NOMO-1 (cell line): ENCODE measurements at regions not wholly inside any gene's neighbourhood (a gene's known extent, or its start where the extent isn't known, plus 50 kb on each side); places are given as distances from the start of the nearest gene placed in this dataset.
"Not testable (repeated sequence)": the region's sequence is repeated elsewhere in the genome, so short reads cannot be mapped to it uniquely, and the experiment has no call there.

Experiments
- DNase-seq, 2 experiments: peaks; one replicate each; lab custom pipeline; 2025; ENCODE audit not compliant: unreplicated experiment in 2 of 2; lab: John Stamatoyannopoulos, UW

- no peak for DNase-seq
Observed at GRCh38 chr4:126183206-126183605, 868.5 kb downstream of the FAT4 start.

- DNase-seq, result no peak
Observed at GRCh38 chr4:126191536-126191935, 876.8 kb downstream of the FAT4 start.

- no peak for DNase-seq
Observed at GRCh38 chr4:126192506-126192905, 877.8 kb downstream of the FAT4 start.

- DNase-seq, result not testable (repeated sequence)
Observed at GRCh38 chr4:126201251-126202138, 886.7 kb downstream of the FAT4 start.

- no peak for DNase-seq
Observed at GRCh38 chr4:126202226-126202625, 887.5 kb downstream of the FAT4 start.

- no peak for DNase-seq
Observed at GRCh38 chr4:126207910-126208309, 893.2 kb downstream of the FAT4 start.

GRCh38 chr4:126209147-126209546, 894.4 kb downstream of the FAT4 start:
- no peak for DNase-seq

- no peak for DNase-seq
Observed at GRCh38 chr4:126213996-126214395, 899.2 kb downstream of the FAT4 start.

- no peak for DNase-seq
Observed at GRCh38 chr4:126215759-126216158, 901.0 kb downstream of the FAT4 start.

GRCh38 chr4:126216611-126217010, 901.9 kb downstream of the FAT4 start:
- no peak for DNase-seq

- no peak for DNase-seq
Observed at GRCh38 chr4:126221282-126221681, 906.5 kb downstream of the FAT4 start.

GRCh38 chr4:126221717-126222340, 907.1 kb downstream of the FAT4 start:
- no peak for DNase-seq

- no peak for DNase-seq
Observed at GRCh38 chr4:126223784-126224407, 909.1 kb downstream of the FAT4 start.

GRCh38 chr4:126227428-126227827, 912.7 kb downstream of the FAT4 start:
- no peak for DNase-seq

- no peak for DNase-seq
Observed at GRCh38 chr4:126230269-126230668, 915.5 kb downstream of the FAT4 start.

- no peak for DNase-seq
Observed at GRCh38 chr4:126233483-126233882, 918.7 kb downstream of the FAT4 start.

- no peak for DNase-seq
Observed at GRCh38 chr4:126238013-126238412, 923.3 kb downstream of the FAT4 start.

- no peak for DNase-seq
Observed at GRCh38 chr4:126241634-126242033, 926.9 kb downstream of the FAT4 start.

GRCh38 chr4:126242679-126243390, 928.1 kb downstream of the FAT4 start:
- no peak for DNase-seq

GRCh38 chr4:126247409-126247808, 932.7 kb downstream of the FAT4 start:
- no peak for DNase-seq

- DNase-seq, result no peak
Observed at GRCh38 chr4:126250006-126250405, 935.3 kb downstream of the FAT4 start.
